ENCODE measurements at regions not wholly inside any gene's neighbourhood (a gene's known extent, or its start where the extent isn't known, plus 50 kb on each side); places are given as distances from the start of the nearest gene placed in this dataset.
A peak's percentile ranks its signal among the peaks of the same experiment; 100 is the strongest.

GRCh38 chr5:12322042-12322441 is 417.8 kb upstream of the CTNND2 start:
- H3K27ac Mint-ChIP-seq = no peak overlapping the region
- H3K27me3 Mint-ChIP-seq = no peaks in the 10 kb centered on the region
- H3K36me3 Mint-ChIP-seq (ENCODE audit: insufficient read depth) = no peaks in the 10 kb centered on the region
- H3K4me3 Mint-ChIP-seq = no peak overlapping the region
- DNase-seq = no peak
- peaks cover 4 to 14% of the 10 kb centered on the region in 2 donors for H3K9me3 Mint-ChIP-seq
- no peaks in the 10 kb centered on the region for H3K4me1 Mint-ChIP-seq (ENCODE audit: low read depth in 2 of 2)
- no peak for ATAC-seq (replicated peaks)

- ATAC-seq (replicated peaks) (no peak), DNase-seq (no peak)
- H3K9me3 Mint-ChIP-seq = peaks cover 2 to 7% of the 10 kb centered on the region in 2 donors
- H3K27me3 Mint-ChIP-seq = no peaks in the 10 kb centered on the region
- H3K27ac Mint-ChIP-seq = no peak overlapping the region
- H3K36me3 Mint-ChIP-seq (ENCODE audit: insufficient read depth) = no peaks in the 10 kb centered on the region
- H3K4me1 Mint-ChIP-seq (ENCODE audit: low read depth in 2 of 2) = no peaks in the 10 kb centered on the region
- no peak overlapping the region for H3K4me3 Mint-ChIP-seq
These were observed 416.1 kb upstream of the CTNND2 start for GRCh38 chr5:12320331-12320730.

- Mint-ChIP-seq H3K36me3 (ENCODE audit: insufficient read depth) (no peaks in the 10 kb centered on the region), H3K9me3 (peaks cover 2 to 7% of the 10 kb centered on the region in 2 donors), H3K4me3 (no peak overlapping the region), H3K27ac (no peak overlapping the region), H3K4me1 (ENCODE audit: low read depth in 2 of 2) (no peaks in the 10 kb centered on the region), H3K27me3 (no peaks in the 10 kb centered on the region)
- no peak for ATAC-seq (replicated peaks)
- DNase-seq = no peak
These were observed 412.6 kb upstream of the CTNND2 start for GRCh38 chr5:12316812-12317211.

- ATAC-seq (replicated peaks) (no peak), DNase-seq (no peak)
- no peaks in the 10 kb centered on the region for H3K27me3 Mint-ChIP-seq
- H3K36me3 Mint-ChIP-seq (ENCODE audit: insufficient read depth) = no peaks in the 10 kb centered on the region
- no peak overlapping the region for H3K27ac Mint-ChIP-seq
- H3K4me3 Mint-ChIP-seq = no peak overlapping the region
- H3K4me1 Mint-ChIP-seq (ENCODE audit: low read depth in 2 of 2) = no peaks in the 10 kb centered on the region
- peaks cover 2 to 7% of the 10 kb centered on the region in 2 donors for H3K9me3 Mint-ChIP-seq
These were observed 411.2 kb upstream of the CTNND2 start for GRCh38 chr5:12315461-12315860.

- Mint-ChIP-seq H3K27me3 (no peaks in the 10 kb centered on the region), H3K4me3 (no peak overlapping the region), H3K36me3 (ENCODE audit: insufficient read depth) (no peaks in the 10 kb centered on the region), H3K4me1 (ENCODE audit: low read depth in 2 of 2) (no peaks in the 10 kb centered on the region), H3K9me3 (no peaks in the 10 kb centered on the region), H3K27ac (no peak overlapping the region)
- ATAC-seq (replicated peaks) = no peak
- DNase-seq = no peak
These were observed 409.4 kb upstream of the CTNND2 start for GRCh38 chr5:12313602-12314001.

- Mint-ChIP-seq H3K27me3 (no peaks in the 10 kb centered on the region), H3K9me3 (no peaks in the 10 kb centered on the region), H3K4me3 (no peak overlapping the region), H3K27ac (no peak overlapping the region), H3K4me1 (ENCODE audit: low read depth in 2 of 2) (no peaks in the 10 kb centered on the region), H3K36me3 (ENCODE audit: insufficient read depth) (no peaks in the 10 kb centered on the region)
- ATAC-seq (replicated peaks) (no peak), DNase-seq (no peak)
These were observed 408.1 kb upstream of the CTNND2 start for GRCh38 chr5:12312343-12312742.

- H3K4me1 Mint-ChIP-seq (ENCODE audit: low read depth in 2 of 2) = no peaks in the 10 kb centered on the region
- H3K36me3 Mint-ChIP-seq (ENCODE audit: insufficient read depth) = no peaks in the 10 kb centered on the region
- no peak for ATAC-seq (replicated peaks)
- no peak overlapping the region for H3K27ac Mint-ChIP-seq
- no peak overlapping the region for H3K4me3 Mint-ChIP-seq
- H3K27me3 Mint-ChIP-seq = no peaks in the 10 kb centered on the region
- H3K9me3 Mint-ChIP-seq = no peaks in the 10 kb centered on the region
- DNase-seq = no peak
These were observed 389.9 kb upstream of the CTNND2 start for GRCh38 chr5:12294151-12294550.

GRCh38 chr5:12292610-12293204 is 388.5 kb upstream of the CTNND2 start:
- no peaks in the 10 kb centered on the region for H3K36me3 Mint-ChIP-seq (ENCODE audit: insufficient read depth)
- H3K9me3 Mint-ChIP-seq = no peaks in the 10 kb centered on the region
- ATAC-seq (replicated peaks) (no peak), DNase-seq (no peak)
- H3K27me3 Mint-ChIP-seq = no peaks in the 10 kb centered on the region
- no peak overlapping the region for H3K27ac Mint-ChIP-seq
- no peak overlapping the region for H3K4me3 Mint-ChIP-seq
- H3K4me1 Mint-ChIP-seq (ENCODE audit: low read depth in 2 of 2) = no peaks in the 10 kb centered on the region

GRCh38 chr5:12284604-12285003 is 380.4 kb upstream of the CTNND2 start:
- Mint-ChIP-seq H3K4me1 (ENCODE audit: low read depth in 2 of 2) (no peaks in the 10 kb centered on the region), H3K27me3 (no peaks in the 10 kb centered on the region), H3K4me3 (no peak overlapping the region), H3K27ac (no peak overlapping the region), H3K9me3 (peaks cover 0 to 6% of the 10 kb centered on the region in 2 donors), H3K36me3 (ENCODE audit: insufficient read depth) (no peaks in the 10 kb centered on the region)
- DNase-seq (no peak), ATAC-seq (replicated peaks) (no peak)

GRCh38 chr5:12277504-12278192 is 373.4 kb upstream of the CTNND2 start:
- Mint-ChIP-seq H3K36me3 (ENCODE audit: insufficient read depth) (no peaks in the 10 kb centered on the region), H3K4me3 (no peak overlapping the region), H3K27me3 (no peaks in the 10 kb centered on the region), H3K4me1 (ENCODE audit: low read depth in 2 of 2) (no peaks in the 10 kb centered on the region), H3K27ac (no peak overlapping the region), H3K9me3 (peaks cover 2 to 9% of the 10 kb centered on the region in 2 donors)
- ATAC-seq (replicated peaks) (peak; percentile 61), DNase-seq (no peak)

- Mint-ChIP-seq H3K4me1 (ENCODE audit: low read depth in 2 of 2) (no peaks in the 10 kb centered on the region), H3K4me3 (no peak overlapping the region), H3K36me3 (ENCODE audit: insufficient read depth) (no peaks in the 10 kb centered on the region), H3K27ac (no peak overlapping the region), H3K9me3 (peaks cover 0 to 9% of the 10 kb centered on the region in 2 donors), H3K27me3 (no peaks in the 10 kb centered on the region)
- ATAC-seq (replicated peaks) (no peak), DNase-seq (no peak)
These were observed 370.0 kb upstream of the CTNND2 start for GRCh38 chr5:12274236-12274635.

GRCh38 chr5:12272389-12272788 is 368.1 kb upstream of the CTNND2 start:
- no peak for DNase-seq
- ATAC-seq (replicated peaks) = no peak
- H3K4me3 Mint-ChIP-seq = no peak overlapping the region
- no peaks in the 10 kb centered on the region for H3K4me1 Mint-ChIP-seq (ENCODE audit: low read depth in 2 of 2)
- no peak overlapping the region for H3K27ac Mint-ChIP-seq
- H3K9me3 Mint-ChIP-seq = peaks cover 0 to 9% of the 10 kb centered on the region in 2 donors
- H3K27me3 Mint-ChIP-seq = no peaks in the 10 kb centered on the region
- H3K36me3 Mint-ChIP-seq (ENCODE audit: insufficient read depth) = no peaks in the 10 kb centered on the region

GRCh38 chr5:12270914-12271313 is 366.7 kb upstream of the CTNND2 start:
- Mint-ChIP-seq H3K36me3 (ENCODE audit: insufficient read depth) (no peaks in the 10 kb centered on the region), H3K4me1 (ENCODE audit: low read depth in 2 of 2) (no peaks in the 10 kb centered on the region), H3K27me3 (no peaks in the 10 kb centered on the region), H3K4me3 (no peak overlapping the region), H3K27ac (no peak overlapping the region), H3K9me3 (no peaks in the 10 kb centered on the region)
- DNase-seq = no peak
- ATAC-seq (replicated peaks) = no peak

- no peak for DNase-seq
- ATAC-seq (replicated peaks) = no peak
- no peaks in the 10 kb centered on the region for H3K27me3 Mint-ChIP-seq
- no peaks in the 10 kb centered on the region for H3K9me3 Mint-ChIP-seq
- H3K4me3 Mint-ChIP-seq = no peak overlapping the region
- H3K27ac Mint-ChIP-seq = no peak overlapping the region
- no peaks in the 10 kb centered on the region for H3K36me3 Mint-ChIP-seq (ENCODE audit: insufficient read depth)
- no peaks in the 10 kb centered on the region for H3K4me1 Mint-ChIP-seq (ENCODE audit: low read depth in 2 of 2)
These were observed 364.9 kb upstream of the CTNND2 start for GRCh38 chr5:12269164-12269563.
